ENCODE measurements at regions not wholly inside any gene's neighbourhood (a gene's known extent, or its start where the extent isn't known, plus 50 kb on each side); places are given as distances from the start of the nearest gene placed in this dataset.

DNA sequence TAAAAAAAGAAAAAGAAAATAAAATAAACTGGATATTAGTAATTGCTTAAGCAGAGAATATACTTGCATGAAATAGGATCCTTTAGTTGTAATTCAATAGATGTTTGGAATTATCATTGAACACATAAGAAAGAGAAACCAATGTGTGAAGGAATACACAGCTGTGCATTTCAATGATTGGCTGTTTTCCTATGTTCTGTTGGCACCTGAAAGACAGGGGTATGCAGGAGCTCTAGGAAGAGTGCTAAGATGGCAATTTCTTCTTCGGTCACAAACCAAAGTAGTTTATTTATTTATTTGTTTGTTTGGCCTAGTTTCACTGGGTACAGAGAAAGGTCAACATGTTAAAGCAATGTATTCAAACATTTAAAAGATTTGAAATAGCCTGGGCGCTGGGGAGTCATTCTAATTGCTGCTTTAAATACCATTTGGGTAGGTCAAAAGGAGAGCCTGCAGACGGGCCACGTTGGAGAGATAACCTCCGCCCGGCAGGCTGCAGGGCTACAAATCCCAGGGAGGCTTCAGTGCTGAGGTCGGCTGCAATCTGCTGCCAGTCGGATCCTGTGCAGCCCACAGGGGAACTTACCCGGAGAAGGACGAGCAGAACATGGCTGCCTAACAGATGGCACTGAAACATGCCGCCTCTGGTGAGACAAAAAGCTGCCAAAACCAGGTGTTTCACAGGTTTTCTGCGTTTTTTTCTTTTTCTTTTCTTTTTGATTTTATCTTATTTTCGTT, 154.2 kb upstream of the TYRP1 start:
- TF ChIP-seq GATA1 (IDR thresholded peaks at IDR 0.05; ENCODE audit: low read depth, low read length) = no peak
- TF ChIP-seq POLR2A (IDR thresholded peaks at IDR 0.05; ENCODE audit: low read length) = no peak
- no peak for DNase-seq

GRCh38 chr9:12539580-12539975, 153.6 kb upstream of the TYRP1 start:
- TF ChIP-seq GATA1 (IDR thresholded peaks at IDR 0.05; ENCODE audit: low read depth, low read length) = no peak
- no peak for TF ChIP-seq POLR2A (IDR thresholded peaks at IDR 0.05; ENCODE audit: low read length)
- DNase-seq = no peak

GRCh38 chr9:12544700-12545099, 148.5 kb upstream of the TYRP1 start:
- TF ChIP-seq POLR2A (IDR thresholded peaks at IDR 0.05; ENCODE audit: low read length) (no peak), GATA1 (IDR thresholded peaks at IDR 0.05; ENCODE audit: low read depth, low read length) (no peak)
- no peak for DNase-seq

DNA sequence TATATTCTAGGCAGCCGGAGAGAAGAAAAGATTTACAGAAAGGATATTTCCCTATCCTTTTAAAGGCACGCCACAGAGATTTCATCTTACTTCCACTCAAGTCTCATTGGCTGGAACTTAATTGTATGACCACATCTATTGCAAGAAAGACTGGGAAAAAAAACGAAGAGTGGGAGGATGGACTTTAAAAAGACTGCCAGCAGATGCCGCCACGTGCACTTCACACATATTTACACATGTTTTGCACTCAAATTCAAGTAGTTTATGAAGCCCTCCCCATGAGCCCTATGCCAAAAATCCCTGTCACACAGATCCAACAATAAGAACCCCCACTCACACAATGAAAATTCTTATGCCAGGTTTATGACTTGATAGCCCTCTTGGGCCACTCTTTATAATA, 138.5 kb upstream of the TYRP1 start:
- no peak for DNase-seq
- no peak for TF ChIP-seq GATA1 (IDR thresholded peaks at IDR 0.05; ENCODE audit: low read depth, low read length)
- TF ChIP-seq POLR2A (IDR thresholded peaks at IDR 0.05; ENCODE audit: low read length) = no peak

DNA sequence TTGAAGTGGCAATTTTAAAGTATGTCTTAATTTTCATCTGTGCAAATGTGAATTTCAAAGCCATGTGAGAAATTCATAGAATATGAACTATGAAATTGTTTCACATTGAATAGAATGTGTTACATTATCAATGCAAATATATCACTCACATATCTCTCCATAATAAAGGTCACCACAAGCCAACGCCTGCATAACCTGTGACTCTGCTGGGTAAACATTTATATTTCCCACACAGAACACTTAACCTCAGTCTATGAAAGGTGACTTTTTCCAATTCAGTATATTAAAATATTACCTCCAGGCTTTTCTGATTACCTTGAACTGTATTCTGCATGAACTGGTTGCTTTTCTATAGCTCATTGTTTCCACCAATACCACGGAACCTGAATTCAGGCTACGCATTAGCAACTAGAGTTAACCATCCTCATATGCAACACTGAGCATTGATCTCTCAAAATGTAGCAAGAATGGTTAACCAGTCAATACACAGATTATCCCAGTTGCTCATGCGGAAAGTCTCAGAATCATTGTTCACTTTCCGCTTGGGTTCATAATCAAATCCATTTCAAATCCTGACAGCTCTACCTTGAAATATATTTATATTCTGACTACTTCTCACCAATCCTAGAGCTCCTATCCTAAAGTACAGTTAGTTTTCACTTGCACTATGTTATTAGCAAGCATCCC, 126.6 kb upstream of the TYRP1 start:
- TF ChIP-seq POLR2A (IDR thresholded peaks at IDR 0.05; ENCODE audit: low read length) (no peak), GATA1 (IDR thresholded peaks at IDR 0.05; ENCODE audit: low read depth, low read length) (no peak)
- no peak for DNase-seq

- no peak for TF ChIP-seq POLR2A (IDR thresholded peaks at IDR 0.05; ENCODE audit: low read length)
- TF ChIP-seq GATA1 (IDR thresholded peaks at IDR 0.05; ENCODE audit: low read depth, low read length) = no peak
- no peak for DNase-seq
Measured at GRCh38 chr9:12584656-12585522, 108.3 kb upstream of the TYRP1 start.

DNA sequence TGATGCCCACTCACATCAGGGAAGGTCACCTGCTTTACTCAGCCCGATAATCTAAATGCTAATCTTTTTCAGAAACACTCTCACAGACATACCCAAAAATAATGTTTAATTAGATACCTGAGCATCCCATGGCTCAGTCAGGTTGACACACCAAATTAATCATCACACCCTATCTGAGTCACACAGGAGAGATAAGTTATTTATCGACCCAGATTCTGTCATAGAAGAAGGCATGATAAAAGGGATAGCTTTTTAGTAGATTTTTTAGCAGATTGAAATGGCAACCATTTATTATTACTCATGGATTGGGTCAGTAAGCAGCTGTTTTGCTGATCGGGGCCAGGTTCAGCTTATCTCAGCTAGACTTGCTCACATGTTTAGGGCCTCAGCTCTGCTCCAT, 97.8 kb upstream of the TYRP1 start:
- TF ChIP-seq POLR2A (IDR thresholded peaks at IDR 0.05; ENCODE audit: low read length) = no peak
- TF ChIP-seq GATA1 (IDR thresholded peaks at IDR 0.05; ENCODE audit: low read depth, low read length) = no peak
- DNase-seq = no peak

DNA sequence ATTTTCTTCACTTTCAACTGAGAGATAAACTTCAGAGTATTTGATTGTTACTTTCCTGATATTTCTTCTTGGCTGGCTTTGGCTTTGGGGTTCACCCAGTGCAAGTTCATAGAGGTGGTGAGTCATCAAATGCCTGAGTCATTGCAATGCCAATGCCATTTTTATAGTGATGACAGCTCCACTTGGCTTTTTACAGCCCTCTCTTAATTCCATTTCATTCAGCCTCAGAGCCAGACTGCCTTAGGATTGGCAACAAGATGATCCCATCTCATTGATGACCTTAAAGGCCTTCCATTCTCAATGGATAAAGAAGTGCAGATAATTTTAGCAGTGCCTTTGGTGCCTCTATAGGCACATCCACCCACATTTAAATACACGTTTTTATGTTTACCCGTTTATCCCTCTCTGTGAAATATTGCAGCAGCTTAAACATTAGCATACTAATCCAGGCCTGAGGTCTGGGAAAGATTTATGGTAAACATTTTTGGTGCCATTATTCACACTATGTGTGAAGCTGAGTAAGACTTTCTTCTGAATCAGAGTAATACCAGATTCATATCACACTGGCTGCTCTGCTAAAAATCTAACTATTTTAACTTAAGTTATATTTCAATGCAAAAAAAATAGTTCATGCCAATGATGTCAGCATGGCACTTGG, 88.9 kb upstream of the TYRP1 start:
- peak in 1 of 2 experiments; percentile 11 for DNase-seq
- TF ChIP-seq POLR2A (IDR thresholded peaks at IDR 0.05; ENCODE audit: low read length) = no peak
- TF ChIP-seq GATA1 (IDR thresholded peaks at IDR 0.05; ENCODE audit: low read depth, low read length) = no peak

DNA sequence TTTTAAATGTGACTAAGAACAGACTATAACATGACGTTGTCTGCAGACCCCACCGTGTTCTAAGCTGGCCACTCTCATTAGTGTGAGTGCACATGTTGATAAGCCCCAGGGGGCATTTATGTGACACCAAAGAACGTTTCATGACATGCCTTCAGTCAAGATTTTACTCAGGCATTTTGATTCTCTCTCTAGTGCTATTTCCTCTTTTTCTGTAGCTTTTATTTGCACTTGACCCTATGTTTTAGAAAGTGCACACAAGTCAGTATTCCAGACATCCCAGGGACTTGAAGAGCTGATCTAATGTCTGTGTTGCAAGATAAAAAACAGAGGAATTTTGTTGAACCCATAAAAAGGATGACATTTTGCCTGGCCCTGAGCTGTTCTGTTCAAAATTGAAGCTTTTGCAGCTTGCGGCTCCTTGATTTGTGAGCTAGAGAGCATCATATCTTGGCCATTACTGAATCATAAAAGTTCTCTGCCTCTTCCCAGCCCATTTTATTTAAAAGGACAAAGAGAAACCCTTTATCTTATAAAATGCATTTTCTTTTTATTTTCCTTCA, 80.9 kb upstream of the TYRP1 start:
- no peak for TF ChIP-seq GATA1 (IDR thresholded peaks at IDR 0.05; ENCODE audit: low read depth, low read length)
- no peak for TF ChIP-seq POLR2A (IDR thresholded peaks at IDR 0.05; ENCODE audit: low read length)
- DNase-seq = no peak

GRCh38 chr9:12613071-12613470, 80.1 kb upstream of the TYRP1 start:
- DNase-seq = no peak
- TF ChIP-seq POLR2A (IDR thresholded peaks at IDR 0.05; ENCODE audit: low read length) (no peak), GATA1 (IDR thresholded peaks at IDR 0.05; ENCODE audit: low read depth, low read length) (no peak)

DNA sequence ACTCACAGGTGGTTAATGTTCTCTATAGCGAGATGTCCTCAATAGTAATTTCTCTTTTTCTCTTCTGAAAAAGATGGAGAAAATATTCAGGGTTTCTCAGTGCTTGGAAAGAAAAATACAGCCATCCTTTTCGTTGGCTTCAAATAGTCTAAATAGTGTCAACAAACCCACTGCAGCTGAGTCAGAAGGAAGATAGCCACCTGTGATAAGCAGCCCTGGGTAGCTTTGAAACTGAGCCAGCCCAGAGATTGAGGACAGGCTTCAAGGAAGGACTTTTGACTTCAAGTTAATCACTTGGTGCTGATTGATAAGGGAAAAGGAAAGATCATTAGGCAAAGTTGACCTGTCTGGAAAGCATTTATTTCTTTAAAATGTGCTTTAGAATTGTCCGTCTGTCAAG, 78.7 kb upstream of the TYRP1 start:
- TF ChIP-seq POLR2A (IDR thresholded peaks at IDR 0.05; ENCODE audit: low read length) (no peak), GATA1 (IDR thresholded peaks at IDR 0.05; ENCODE audit: low read depth, low read length) (no peak)
- no peak for DNase-seq

DNA sequence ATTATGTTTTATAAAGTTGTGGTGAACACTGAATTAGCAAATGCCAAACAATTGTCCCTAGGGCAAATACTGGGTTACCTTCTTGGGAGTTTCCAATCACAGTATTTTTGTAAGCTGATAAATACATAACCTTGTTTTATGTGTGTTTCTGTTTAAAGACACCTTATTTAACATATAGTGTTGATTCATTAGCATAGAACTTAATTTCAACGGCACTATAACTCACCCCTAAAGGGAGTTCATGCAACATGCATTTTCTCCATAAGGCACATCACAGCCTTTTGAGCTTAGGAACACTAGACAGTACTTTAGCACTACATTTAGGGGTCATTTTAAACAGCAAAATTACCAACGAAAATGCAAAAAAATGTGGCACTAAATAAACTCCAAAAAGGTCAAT, 74.2 kb upstream of the TYRP1 start:
- no peak for DNase-seq
- TF ChIP-seq POLR2A (IDR thresholded peaks at IDR 0.05; ENCODE audit: low read length) (no peak), GATA1 (IDR thresholded peaks at IDR 0.05; ENCODE audit: low read depth, low read length) (no peak)

GRCh38 chr9:12625844-12626243, 67.3 kb upstream of the TYRP1 start:
- no peak for DNase-seq
- TF ChIP-seq POLR2A (IDR thresholded peaks at IDR 0.05; ENCODE audit: low read length) = no peak
- no peak for TF ChIP-seq GATA1 (IDR thresholded peaks at IDR 0.05; ENCODE audit: low read depth, low read length)
